Vagina (tissue), 2 donors: ENCODE measurements at regions not wholly inside any gene's neighbourhood (a gene's known extent, or its start where the extent isn't known, plus 50 kb on each side); places are given as distances from the start of the nearest gene placed in this dataset.
"Not testable (repeated sequence)": the region's sequence is repeated elsewhere in the genome, so short reads cannot be mapped to it uniquely, and the experiment has no call there.

Source experiments
- POLR2A ChIP-seq, 2 donors: fragments of 450-650 bp; IDR thresholded peaks; one replicate each; pipeline ENCODE4 v1.6.1; 2017; ENCODE audit warnings: antibody characterized with exemption in 2 of 2, mild to moderate bottlenecking in 2 of 2, moderate library complexity in 2 of 2
- POLR2AphosphoS5 ChIP-seq, 2 donors: sonication (generic); formaldehyde crosslinking; IDR thresholded peaks; one replicate each; pipeline ENCODE4 v1.9.0; 2017; ENCODE audit warnings: antibody characterized with exemption in 2 of 2, mild to moderate bottlenecking in 2 of 2, low read depth in 1 of 2; ENCODE audit not compliant: insufficient read depth in 1 of 2
- TF ChIP-seq, protein P1 (sequence below), 3 experiments: fragments of 450-650 bp in 2 of 3; fragments of 200-600 bp in 1 of 3; sonication (generic) in 1 of 3; IDR thresholded peaks; one replicate each; pipeline ENCODE4 v1.5.1; 2017 to 2019; ENCODE audit warnings: antibody characterized with exemption in 3 of 3, mild to moderate bottlenecking in 2 of 3, moderate library complexity in 2 of 3

DNA sequence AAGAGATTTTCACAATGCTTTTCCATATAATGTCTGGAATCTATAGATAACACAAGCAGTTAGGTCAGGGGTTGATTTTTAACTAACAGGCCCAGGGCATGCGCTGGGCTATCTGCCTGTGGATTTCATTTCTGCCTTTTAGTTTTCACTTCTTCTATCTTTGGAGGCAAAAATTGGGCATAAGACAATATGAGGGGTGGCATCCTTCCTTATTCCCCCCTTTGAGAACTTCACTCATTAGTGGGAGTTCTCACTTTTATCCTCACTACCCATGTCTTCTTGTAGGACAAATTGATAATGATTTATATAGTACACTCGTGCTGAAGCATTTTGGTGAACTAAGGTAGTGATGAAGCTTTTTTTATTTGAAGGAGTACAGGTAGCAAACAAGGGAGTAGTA, 2155.5 kb downstream of the TP53TG3F start:
- TF ChIP-seq, protein P1, sequence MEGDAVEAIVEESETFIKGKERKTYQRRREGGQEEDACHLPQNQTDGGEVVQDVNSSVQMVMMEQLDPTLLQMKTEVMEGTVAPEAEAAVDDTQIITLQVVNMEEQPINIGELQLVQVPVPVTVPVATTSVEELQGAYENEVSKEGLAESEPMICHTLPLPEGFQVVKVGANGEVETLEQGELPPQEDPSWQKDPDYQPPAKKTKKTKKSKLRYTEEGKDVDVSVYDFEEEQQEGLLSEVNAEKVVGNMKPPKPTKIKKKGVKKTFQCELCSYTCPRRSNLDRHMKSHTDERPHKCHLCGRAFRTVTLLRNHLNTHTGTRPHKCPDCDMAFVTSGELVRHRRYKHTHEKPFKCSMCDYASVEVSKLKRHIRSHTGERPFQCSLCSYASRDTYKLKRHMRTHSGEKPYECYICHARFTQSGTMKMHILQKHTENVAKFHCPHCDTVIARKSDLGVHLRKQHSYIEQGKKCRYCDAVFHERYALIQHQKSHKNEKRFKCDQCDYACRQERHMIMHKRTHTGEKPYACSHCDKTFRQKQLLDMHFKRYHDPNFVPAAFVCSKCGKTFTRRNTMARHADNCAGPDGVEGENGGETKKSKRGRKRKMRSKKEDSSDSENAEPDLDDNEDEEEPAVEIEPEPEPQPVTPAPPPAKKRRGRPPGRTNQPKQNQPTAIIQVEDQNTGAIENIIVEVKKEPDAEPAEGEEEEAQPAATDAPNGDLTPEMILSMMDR (IDR thresholded peaks at IDR 0.05), result not testable (repeated sequence)
- not testable (repeated sequence) for TF ChIP-seq POLR2AphosphoS5 (IDR thresholded peaks at IDR 0.05; ENCODE audit: insufficient read depth in 1 of 2, low read depth in 1 of 2); POLR2A (IDR thresholded peaks at IDR 0.05)
